ENCODE measurements at regions not wholly inside any gene's neighbourhood (a gene's known extent, or its start where the extent isn't known, plus 50 kb on each side); places are given as distances from the start of the nearest gene placed in this dataset.

DNA sequence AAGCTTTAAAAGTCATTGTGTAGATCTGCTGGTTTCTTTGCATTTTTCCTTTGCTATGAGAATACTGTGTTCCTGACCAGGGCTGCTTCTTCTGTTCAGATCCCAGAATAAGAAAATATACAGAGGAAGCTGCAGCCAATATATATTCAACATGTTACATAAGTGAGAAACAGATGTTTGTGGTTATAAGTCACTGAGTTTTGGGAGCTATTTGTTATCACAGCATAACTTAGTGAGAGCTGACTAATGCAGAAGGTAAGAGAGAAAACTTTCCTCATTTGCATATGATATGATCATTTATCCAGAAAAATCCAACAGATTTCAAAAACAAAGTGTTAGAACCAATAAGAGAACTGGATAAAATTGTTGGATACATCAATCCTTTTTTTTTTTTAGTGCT lies 136.3 kb upstream of the NR3C1 start:
- no peaks in the 10 kb centered on the region for H3K27me3 ChIP-seq
- TF ChIP-seq POLR2A (IDR thresholded peaks at IDR 0.05) (no peak), POLR2AphosphoS5 (IDR thresholded peaks at IDR 0.05) (no peak), EP300 (IDR thresholded peaks at IDR 0.05) (no peak)
- TF ChIP-seq, protein P1, sequence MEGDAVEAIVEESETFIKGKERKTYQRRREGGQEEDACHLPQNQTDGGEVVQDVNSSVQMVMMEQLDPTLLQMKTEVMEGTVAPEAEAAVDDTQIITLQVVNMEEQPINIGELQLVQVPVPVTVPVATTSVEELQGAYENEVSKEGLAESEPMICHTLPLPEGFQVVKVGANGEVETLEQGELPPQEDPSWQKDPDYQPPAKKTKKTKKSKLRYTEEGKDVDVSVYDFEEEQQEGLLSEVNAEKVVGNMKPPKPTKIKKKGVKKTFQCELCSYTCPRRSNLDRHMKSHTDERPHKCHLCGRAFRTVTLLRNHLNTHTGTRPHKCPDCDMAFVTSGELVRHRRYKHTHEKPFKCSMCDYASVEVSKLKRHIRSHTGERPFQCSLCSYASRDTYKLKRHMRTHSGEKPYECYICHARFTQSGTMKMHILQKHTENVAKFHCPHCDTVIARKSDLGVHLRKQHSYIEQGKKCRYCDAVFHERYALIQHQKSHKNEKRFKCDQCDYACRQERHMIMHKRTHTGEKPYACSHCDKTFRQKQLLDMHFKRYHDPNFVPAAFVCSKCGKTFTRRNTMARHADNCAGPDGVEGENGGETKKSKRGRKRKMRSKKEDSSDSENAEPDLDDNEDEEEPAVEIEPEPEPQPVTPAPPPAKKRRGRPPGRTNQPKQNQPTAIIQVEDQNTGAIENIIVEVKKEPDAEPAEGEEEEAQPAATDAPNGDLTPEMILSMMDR (IDR thresholded peaks at IDR 0.05), result no peak
- no peak overlapping the region for H3K4me3 ChIP-seq
- no peak for ATAC-seq
- peaks cover 0 to 11% (median 0%) of the 10 kb centered on the region in 3 donors for H3K9me3 ChIP-seq
- no peak overlapping the region for H3K27ac ChIP-seq
- H3K36me3 ChIP-seq, result no peaks in the 10 kb centered on the region
- H3K4me1 ChIP-seq, result no peaks in the 10 kb centered on the region

DNA sequence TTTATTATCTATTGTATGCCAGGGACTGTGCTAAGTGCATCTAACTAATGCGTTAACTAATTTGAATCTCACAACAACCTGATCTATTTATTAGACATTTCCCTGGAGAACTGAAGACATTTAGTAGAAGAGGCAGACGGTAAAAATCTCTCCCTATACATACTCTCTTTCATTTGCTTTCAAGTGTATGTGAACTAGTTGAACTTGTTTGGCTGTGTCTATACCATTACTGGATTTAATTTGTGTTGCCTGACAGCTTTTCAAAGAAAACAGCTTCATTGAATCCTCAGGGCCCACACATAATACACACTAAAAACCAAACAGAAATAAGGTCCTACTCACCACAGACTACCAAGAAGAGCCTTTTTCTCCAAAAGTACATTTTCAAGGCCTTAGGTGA lies 133.6 kb upstream of the NR3C1 start:
- no peaks in the 10 kb centered on the region for H3K4me1 ChIP-seq
- H3K27ac ChIP-seq, result no peak overlapping the region
- peaks cover 0 to 11% (median 0%) of the 10 kb centered on the region in 3 donors for H3K9me3 ChIP-seq
- H3K27me3 ChIP-seq, result no peaks in the 10 kb centered on the region
- H3K36me3 ChIP-seq, result no peaks in the 10 kb centered on the region
- 94 to 100% methylated on average over 2 of the region's 2 CpGs for WGBS, 2 donors (ENCODE audit: low coverage in 1 of 2)
- no peak for ATAC-seq
- TF ChIP-seq EP300 (IDR thresholded peaks at IDR 0.05), result no peak
- no peak overlapping the region for H3K4me3 ChIP-seq

DNA sequence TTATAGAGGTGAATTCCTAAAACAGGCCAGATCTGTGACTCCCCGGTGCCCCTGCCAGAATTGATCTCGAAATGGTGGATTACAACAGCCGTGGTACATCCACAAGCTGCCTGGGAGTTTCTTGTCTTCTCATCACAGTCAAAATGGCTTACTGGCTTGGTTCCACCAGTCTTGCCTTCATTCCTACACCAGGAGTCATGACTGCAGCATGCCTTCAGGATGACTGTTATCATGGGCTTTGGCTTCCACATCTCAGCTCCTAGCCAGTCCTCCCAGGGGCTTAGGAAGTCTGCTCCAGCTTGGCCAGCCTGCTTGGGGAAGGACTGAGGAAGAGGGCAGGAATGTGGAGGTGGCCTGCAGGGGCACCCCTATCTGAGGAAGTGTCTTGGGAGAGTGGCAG lies 132.9 kb upstream of the NR3C1 start:
- H3K4me1 ChIP-seq, result no peaks in the 10 kb centered on the region
- H3K4me3 ChIP-seq, result no peak overlapping the region
- TF ChIP-seq EP300 (IDR thresholded peaks at IDR 0.05) (no peak), POLR2AphosphoS5 (IDR thresholded peaks at IDR 0.05) (no peak), POLR2A (IDR thresholded peaks at IDR 0.05) (no peak)
- TF ChIP-seq, protein P1 (IDR thresholded peaks at IDR 0.05), result no peak
- 65 to 90% methylated on average over 2 to 3 of the region's 3 CpGs for whole genome bisulfite sequencing, 2 donors (ENCODE audit: low coverage in 1 of 2)
- peaks cover 0 to 11% (median 0%) of the 10 kb centered on the region in 3 donors for H3K9me3 ChIP-seq
- no peaks in the 10 kb centered on the region for H3K27me3 ChIP-seq
- peak; percentile 74 for ATAC-seq
- no peaks in the 10 kb centered on the region for H3K36me3 ChIP-seq
- no peak overlapping the region for H3K27ac ChIP-seq

DNA sequence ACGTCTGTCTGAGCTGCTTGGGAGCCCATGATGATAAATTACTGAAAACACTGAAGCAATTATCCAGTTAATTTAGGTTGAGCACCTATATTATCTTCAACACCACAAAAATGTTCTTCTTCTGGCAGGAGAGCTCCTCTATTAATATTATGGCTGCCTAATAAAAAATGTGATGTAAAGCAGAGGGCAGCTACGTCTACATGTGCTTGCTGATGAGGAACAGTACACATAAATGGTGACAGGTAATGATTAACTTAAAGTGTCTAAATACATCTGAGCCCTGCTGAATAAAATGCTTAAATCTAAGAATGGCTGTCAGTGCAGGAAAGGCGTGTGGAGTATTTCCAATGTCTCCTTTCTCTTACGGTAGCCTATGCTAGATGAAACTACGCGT lies 131.3 kb upstream of the NR3C1 start:
- TF ChIP-seq EP300 (IDR thresholded peaks at IDR 0.05), result no peak
- TF ChIP-seq POLR2A (IDR thresholded peaks at IDR 0.05), result no peak
- TF ChIP-seq POLR2AphosphoS5 (IDR thresholded peaks at IDR 0.05), result no peak
- TF ChIP-seq, protein P1 (IDR thresholded peaks at IDR 0.05), result no peak
- H3K27me3 ChIP-seq, result no peaks in the 10 kb centered on the region
- no peak for ATAC-seq
- 71 to 87% methylated on average over 4 to 6 of the region's 6 CpGs for WGBS, 2 donors (ENCODE audit: low coverage in 1 of 2)
- H3K27ac ChIP-seq, result no peak overlapping the region
- H3K4me1 ChIP-seq, result no peaks in the 10 kb centered on the region
- no peak overlapping the region for H3K4me3 ChIP-seq
- no peaks in the 10 kb centered on the region for H3K36me3 ChIP-seq
- H3K9me3 ChIP-seq, result peaks cover 0 to 11% (median 0%) of the 10 kb centered on the region in 3 donors

DNA sequence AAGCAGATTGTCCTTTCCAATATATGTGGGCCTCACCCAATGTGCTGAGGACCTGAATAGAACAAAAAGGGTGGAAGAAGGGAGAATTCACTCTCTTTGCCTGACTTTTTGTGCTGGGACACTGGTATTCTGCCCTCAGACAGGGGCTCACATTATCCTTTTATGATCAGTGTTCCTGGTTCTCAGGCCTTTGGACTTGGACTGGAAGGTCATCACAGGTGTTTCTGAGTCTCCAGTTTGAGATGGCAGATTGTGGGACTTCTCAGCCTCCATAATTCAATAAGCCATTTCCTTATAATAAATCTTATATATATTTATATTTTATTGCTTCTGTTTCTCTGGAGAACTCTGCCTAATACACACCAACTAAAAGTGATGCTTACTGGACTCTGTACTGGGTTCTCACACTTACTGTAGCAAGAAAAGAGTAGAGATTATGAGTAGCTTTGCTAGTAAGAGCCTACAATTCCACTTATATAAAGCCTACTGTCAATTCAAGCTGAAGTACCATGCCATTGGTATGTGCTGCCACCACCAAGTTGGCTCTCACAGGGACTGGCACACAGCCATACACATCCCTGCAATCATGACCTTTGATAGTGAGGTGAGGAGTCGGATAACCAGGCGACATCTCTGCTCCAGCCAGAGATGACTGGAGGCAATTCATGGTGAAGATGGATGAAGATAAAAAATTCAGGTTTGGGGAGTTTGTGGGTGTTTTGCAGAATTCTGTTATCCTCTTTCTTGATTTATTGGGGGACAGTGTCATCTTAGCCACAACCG lies 130.7 kb upstream of the NR3C1 start:
- H3K36me3 ChIP-seq, result no peaks in the 10 kb centered on the region

More for the DNA sequence above, 130.7 kb upstream of the NR3C1 start:
- H3K4me1 ChIP-seq, result no peaks in the 10 kb centered on the region
- peaks cover 0 to 5% (median 0%) of the 10 kb centered on the region in 3 donors for H3K9me3 ChIP-seq
- 92 to 93% methylated on average over 3 of the region's 3 CpGs for WGBS, 2 donors (ENCODE audit: low coverage in 1 of 2)
- no peak for ATAC-seq
- H3K4me3 ChIP-seq, result no peak overlapping the region
- no peak overlapping the region for H3K27ac ChIP-seq
- H3K27me3 ChIP-seq, result no peaks in the 10 kb centered on the region
- TF ChIP-seq, protein P1 (IDR thresholded peaks at IDR 0.05), result no peak
- TF ChIP-seq POLR2AphosphoS5 (IDR thresholded peaks at IDR 0.05) (no peak), EP300 (IDR thresholded peaks at IDR 0.05) (no peak), POLR2A (IDR thresholded peaks at IDR 0.05) (no peak)

All from gastroesophageal sphincter (tissue), 4 donors.